Body of pancreas (tissue), 4 donors: ENCODE measurements at regions not wholly inside any gene's neighbourhood (a gene's known extent, or its start where the extent isn't known, plus 50 kb on each side); places are given as distances from the start of the nearest gene placed in this dataset.

Experiments
- ATAC-seq: fragments of 150-250 bp; one replicate; pipeline ENCODE4 v1.9.1; 2016
- DNase-seq, 4 donors: peaks; one replicate each; pipeline ENCODE4 v3.0.0-alpha.2; 2019
- H3K27ac ChIP-seq, 4 donors: fragments of 200-600 bp; sonication (generic); 1 replicate in 3 of 4; 2 replicates in 1 of 4; pipeline versions ENCODE4 v1.5.1 to v1.6.1; 2016 to 2019; ENCODE audit warnings: mild to moderate bottlenecking in 1 of 4, mixed read lengths in 1 of 4, moderate library complexity in 1 of 4
- H3K27me3 ChIP-seq, 2 donors: fragments of 200-600 bp; sonication (generic); one replicate each; pipeline ENCODE4 v1.6.0; 2016; ENCODE audit warnings: mild to moderate bottlenecking in 1 of 2
- H3K36me3 ChIP-seq, 2 donors: fragments of 200-600 bp; sonication (generic); replicated peaks in 1 of 2; 2 replicates each; pipeline ENCODE4 v1.5.1; 2016; ENCODE audit warnings: low read depth in 2 of 2; ENCODE audit not compliant: insufficient read depth in 1 of 2
- H3K4me1 ChIP-seq: fragments of 200-600 bp; sonication (generic); one replicate; pipeline ENCODE4 v1.6.0; 2016
- H3K4me3 ChIP-seq, 2 donors: fragments of 200-600 bp; sonication (generic); 1 replicate in 1 of 2; 2 replicates in 1 of 2; pipeline ENCODE4 v1.5.1; 2016 to 2019
- H3K9me3 ChIP-seq, 3 donors: fragments of 200-600 bp; sonication (generic); 1 replicate in 2 of 3; 2 replicates in 1 of 3; pipeline ENCODE4 v1.5.1; 2016
- POLR2A ChIP-seq, 3 donors: fragments of 450-650 bp; IDR thresholded peaks; one replicate each; pipeline ENCODE4 v1.6.1; 2016; ENCODE audit warnings: antibody characterized with exemption in 3 of 3, mild to moderate bottlenecking in 2 of 3
- WGBS, 2 donors: methylation state at CpG; one replicate each; pipeline ENCODE4 v1.1.5; 2017; 5-methylcytosine and 5-hydroxymethylcytosine counted together
- intact Hi-C: fragments of 100-400 bp; cut with DNase I; formaldehyde crosslinking; loops from one replicate; pipeline ENCODE4 v1.15.1; 2023
- TF ChIP-seq, protein P1 (sequence below), 7 experiments: fragments of 450-650 bp in 4 of 7; fragments of 200-600 bp in 3 of 7; sonication (generic) in 3 of 7; IDR thresholded peaks; one replicate each; pipeline ENCODE4 v1.5.1; 2016 to 2019; ENCODE audit warnings: antibody characterized with exemption in 7 of 7

DNA sequence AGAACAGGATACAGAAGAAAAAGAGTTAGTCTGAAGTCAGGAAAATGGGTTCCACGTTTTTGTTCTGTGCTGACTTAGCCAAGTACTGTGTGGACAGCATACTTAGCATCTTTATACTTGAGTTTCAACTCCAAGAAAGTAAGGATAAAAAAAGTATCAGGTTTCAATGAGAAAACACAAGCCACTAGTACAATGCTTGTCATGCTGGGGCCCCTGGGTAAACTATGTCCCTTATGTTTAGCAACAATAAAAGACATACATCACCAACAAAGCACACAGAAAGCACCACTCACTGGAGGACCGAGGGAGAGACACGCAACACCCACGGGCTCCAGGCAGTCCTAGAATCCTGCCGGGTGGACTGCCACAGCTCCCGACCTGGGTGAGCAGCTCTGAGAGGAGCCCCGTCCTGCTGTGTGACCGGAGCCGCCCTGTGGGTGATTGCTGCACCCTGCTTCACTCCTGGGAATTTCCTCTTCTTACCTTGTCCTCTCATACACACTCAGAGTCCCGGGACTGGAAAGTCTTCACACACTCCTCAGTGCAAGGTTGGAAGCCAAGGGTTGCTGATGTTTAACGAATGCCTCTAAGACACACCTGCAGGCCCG is 890.5 kb downstream of the BRD1 start:
- Histone ChIP-seq H3K27ac (no peak overlapping the region), H3K4me1 (no peaks in the 10 kb centered on the region), H3K9me3 (no peaks in the 10 kb centered on the region), H3K36me3 (no peaks in the 10 kb centered on the region), H3K4me3 (no peak overlapping the region), H3K27me3 (no peaks in the 10 kb centered on the region)
- no peak for TF ChIP-seq POLR2A (IDR thresholded peaks at IDR 0.05)
- TF ChIP-seq, protein P1, sequence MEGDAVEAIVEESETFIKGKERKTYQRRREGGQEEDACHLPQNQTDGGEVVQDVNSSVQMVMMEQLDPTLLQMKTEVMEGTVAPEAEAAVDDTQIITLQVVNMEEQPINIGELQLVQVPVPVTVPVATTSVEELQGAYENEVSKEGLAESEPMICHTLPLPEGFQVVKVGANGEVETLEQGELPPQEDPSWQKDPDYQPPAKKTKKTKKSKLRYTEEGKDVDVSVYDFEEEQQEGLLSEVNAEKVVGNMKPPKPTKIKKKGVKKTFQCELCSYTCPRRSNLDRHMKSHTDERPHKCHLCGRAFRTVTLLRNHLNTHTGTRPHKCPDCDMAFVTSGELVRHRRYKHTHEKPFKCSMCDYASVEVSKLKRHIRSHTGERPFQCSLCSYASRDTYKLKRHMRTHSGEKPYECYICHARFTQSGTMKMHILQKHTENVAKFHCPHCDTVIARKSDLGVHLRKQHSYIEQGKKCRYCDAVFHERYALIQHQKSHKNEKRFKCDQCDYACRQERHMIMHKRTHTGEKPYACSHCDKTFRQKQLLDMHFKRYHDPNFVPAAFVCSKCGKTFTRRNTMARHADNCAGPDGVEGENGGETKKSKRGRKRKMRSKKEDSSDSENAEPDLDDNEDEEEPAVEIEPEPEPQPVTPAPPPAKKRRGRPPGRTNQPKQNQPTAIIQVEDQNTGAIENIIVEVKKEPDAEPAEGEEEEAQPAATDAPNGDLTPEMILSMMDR (IDR thresholded peaks at IDR 0.05), result no peak
- 60 to 69% methylated on average over 12 of the region's 12 CpGs for WGBS, 2 donors
- DNase-seq (no peak), ATAC-seq (no peak)
- intact Hi-C loops, result no loop called here

DNA sequence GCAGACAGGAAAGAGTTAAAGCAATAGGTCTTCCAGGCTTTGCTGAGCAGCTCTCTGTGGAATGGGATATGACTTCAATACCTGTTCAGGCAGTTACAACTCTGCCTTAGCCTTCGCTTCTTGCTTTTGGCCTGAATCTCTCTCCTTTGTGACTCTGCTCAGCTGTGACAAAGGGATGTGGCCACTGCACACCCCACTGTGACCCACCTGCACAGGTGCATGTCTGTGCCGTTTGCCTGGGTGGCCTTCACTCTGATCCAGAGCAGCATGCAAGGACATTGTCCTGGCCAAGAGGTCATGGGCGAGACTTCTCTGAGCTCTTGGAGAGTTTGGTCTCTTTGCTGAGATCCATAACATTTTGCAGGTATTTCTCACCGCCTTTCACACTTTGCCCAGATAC is 891.3 kb downstream of the BRD1 start:
- intact Hi-C loops, result no loop called here
- no peaks in the 10 kb centered on the region for H3K4me1 ChIP-seq
- no peaks in the 10 kb centered on the region for H3K27me3 ChIP-seq
- H3K9me3 ChIP-seq, result no peaks in the 10 kb centered on the region
- no peak for ATAC-seq
- WGBS, 2 donors, result 70 to 71% methylated on average over 4 of the region's 4 CpGs
- no peak for TF ChIP-seq POLR2A (IDR thresholded peaks at IDR 0.05)
- TF ChIP-seq, protein P1 (IDR thresholded peaks at IDR 0.05), result no peak
- DNase-seq, result no peak
- H3K4me3 ChIP-seq, result no peak overlapping the region
- H3K27ac ChIP-seq, result no peak overlapping the region
- H3K36me3 ChIP-seq, result no peaks in the 10 kb centered on the region

DNA sequence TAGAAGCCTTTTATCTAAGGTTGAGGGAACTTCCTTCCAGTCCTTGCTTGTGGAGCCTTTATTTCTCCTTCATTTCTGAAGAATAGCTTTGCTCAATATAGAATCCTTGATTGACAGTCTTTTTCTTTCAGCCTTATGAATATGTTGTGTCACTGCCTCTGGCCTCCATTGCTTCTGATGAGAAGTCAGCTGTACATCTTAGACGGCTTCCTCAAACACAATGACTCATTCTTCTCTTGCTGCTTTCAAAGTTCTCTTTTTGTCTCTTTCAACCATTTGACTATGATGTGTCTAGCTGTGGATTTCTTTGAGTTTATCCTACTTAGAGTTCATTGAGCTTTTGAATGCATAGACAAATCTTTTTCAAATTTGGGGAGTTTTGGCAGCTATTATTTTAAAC is 893.2 kb downstream of the BRD1 start:
- ATAC-seq (no peak), DNase-seq (no peak)
- TF ChIP-seq POLR2A (IDR thresholded peaks at IDR 0.05), result no peak
- TF ChIP-seq, protein P1 (IDR thresholded peaks at IDR 0.05), result no peak
- Histone ChIP-seq H3K27ac (no peak overlapping the region), H3K4me3 (no peak overlapping the region), H3K4me1 (no peaks in the 10 kb centered on the region), H3K27me3 (no peaks in the 10 kb centered on the region), H3K36me3 (no peaks in the 10 kb centered on the region), H3K9me3 (no peaks in the 10 kb centered on the region)
- 48 to 59% methylated on average over 1 of the region's 1 CpG for WGBS, 2 donors
- intact Hi-C loops, result no loop called here

GRCh38 chr22:48931452-48931851 is 896.2 kb downstream of the BRD1 start:
- intact Hi-C loops, result no loop called here
- WGBS, 2 donors, result 47 to 65% methylated on average over 6 of the region's 6 CpGs

More at GRCh38 chr22:48931452-48931851, 896.2 kb downstream of the BRD1 start:
- Histone ChIP-seq H3K27ac (no peak overlapping the region), H3K4me1 (no peaks in the 10 kb centered on the region), H3K36me3 (no peaks in the 10 kb centered on the region), H3K9me3 (no peaks in the 10 kb centered on the region), H3K27me3 (no peaks in the 10 kb centered on the region), H3K4me3 (no peak overlapping the region)
- ATAC-seq (no peak), DNase-seq (no peak)
- TF ChIP-seq POLR2A (IDR thresholded peaks at IDR 0.05), result no peak
- TF ChIP-seq, protein P1 (IDR thresholded peaks at IDR 0.05), result no peak
